ENCODE measurements at regions not wholly inside any gene's neighbourhood (a gene's known extent, or its start where the extent isn't known, plus 50 kb on each side); places are given as distances from the start of the nearest gene placed in this dataset.

- H3K4me2 ChIP-seq (ENCODE audit: low read length) = peak overlapping the region; percentile 76
- peak overlapping the region; percentile 51 for H3K9ac ChIP-seq (ENCODE audit: low read length)
- peak; percentile 84 for ATAC-seq
- no peaks in the 10 kb centered on the region for H3K9me3 ChIP-seq (ENCODE audit: control insufficient read depth in 1 of 2, insufficient read depth in 1 of 2, low read depth in 1 of 2, low read length in 2 of 2)
- H3K36me3 ChIP-seq (ENCODE audit: control insufficient read depth in 1 of 2, insufficient read depth in 2 of 2, low read length in 2 of 2) = no peaks in the 10 kb centered on the region
- H3K27me3 ChIP-seq (ENCODE audit: insufficient read depth, low read length) = no peaks in the 10 kb centered on the region
- no peaks in the 10 kb centered on the region for H4K20me1 ChIP-seq (ENCODE audit: insufficient read depth)
- H3K4me1 ChIP-seq (ENCODE audit: control insufficient read depth in 1 of 2, insufficient read depth in 2 of 2, low read length in 2 of 2) = peaks cover 12 to 50% of the 10 kb centered on the region in 2 experiments
- peak overlapping the region; percentile 32; the same call in 1 of the 2 replicates for H3K27ac ChIP-seq (ENCODE audit: low read depth, low read length)
- H2AFZ ChIP-seq (ENCODE audit: low read depth, low read length, poor library complexity, severe bottlenecking) = peak overlapping the region; percentile 7
- POLR2A ChIA-PET = no interaction called here
- H3K79me2 ChIP-seq (ENCODE audit: insufficient read depth, low read length) = no peaks in the 10 kb centered on the region
- DNase-seq (ENCODE audit: low read depth, low spot score) = peak; percentile 37
- intact Hi-C loops (cut with micrococcal nuclease) = no loop called here
- RAD21 ChIA-PET (ENCODE audit: low non-redundant PET in 1 of 2, low total read pairs in 2 of 2, uncharacterized antibody in 2 of 2, unreplicated experiment in 2 of 2) = no interaction called here
- peak overlapping the region in 1 of 2 experiments; percentile 31; a peak in 1 of 4 replicates for H3K4me3 ChIP-seq (replicated peaks in 1 of 2; ENCODE audit: low read depth in 1 of 2, low read length in 2 of 2)
- CTCF ChIA-PET = no interaction called here
- BruUV-seq (replicated peaks) = no TSS peak
- no peaks in the 10 kb centered on the region for H3K9me2 ChIP-seq (ENCODE audit: insufficient read depth)
- TF ChIP-seq SRF (IDR thresholded peaks at IDR 0.05; ENCODE audit: low read depth) (no peak), SIN3A (IDR thresholded peaks at IDR 0.05; ENCODE audit: low read depth) (0 out of 2 replicates have a peak, but pooled peaks have one; percentile 40), ZFX (IDR thresholded peaks at IDR 0.05) (0 out of 2 replicates have a peak, but pooled peaks have one; percentile 7), TCF7L2 (IDR thresholded peaks at IDR 0.05; ENCODE audit: borderline replicate concordance, extremely low read depth, insufficient read depth, insufficient read length) (no peak), EZH2phosphoT487 (IDR thresholded peaks at IDR 0.05; ENCODE audit: borderline replicate concordance) (no peak), JUND (IDR thresholded peaks at IDR 0.05) (peak; percentile 81), CEBPB (IDR thresholded peaks at IDR 0.05; ENCODE audit: low read depth) (no peak), ZBTB33 (IDR thresholded peaks at IDR 0.05; ENCODE audit: extremely low read depth, insufficient replicate concordance, low read length) (no peak), ELF1 (IDR thresholded peaks at IDR 0.05; ENCODE audit: borderline replicate concordance, low read depth) (no peak), POLR2AphosphoS5 (IDR thresholded peaks at IDR 0.05; ENCODE audit: low read depth, low read length) (peak; percentile 30; the same call in 1 of the 2 replicates), REST (IDR thresholded peaks at IDR 0.05; ENCODE audit: low read depth) (no peak), CTCF (IDR thresholded peaks at IDR 0.05 in 2 of 3, conservative IDR thresholded peaks at IDR 0.05 in 1 of 3; ENCODE audit: borderline replicate concordance in 1 of 3, insufficient read depth in 1 of 3, low read depth in 2 of 3, low read length in 2 of 3) (no peak), POLR2A (IDR thresholded peaks at IDR 0.05; ENCODE audit: borderline replicate concordance, extremely low read depth, insufficient read depth, insufficient read length) (no peak), YY1 (IDR thresholded peaks at IDR 0.05; ENCODE audit: extremely low read depth, insufficient replicate concordance, low read depth, low read length) (peak; percentile 33), RAD21 (IDR thresholded peaks at IDR 0.05; ENCODE audit: low read depth) (no peak), CBX3 (IDR thresholded peaks at IDR 0.05; ENCODE audit: low read depth) (peak; percentile 80; the same call in 1 of the 2 replicates), ZNF274 (IDR thresholded peaks at IDR 0.05; ENCODE audit: low read depth, low read length) (no peak), FOSL1 (IDR thresholded peaks at IDR 0.05; ENCODE audit: low read depth) (peak; percentile 81; the same call in 1 of the 2 replicates), MAX (IDR thresholded peaks at IDR 0.05) (peak; percentile 57; the same call in 1 of the 2 replicates), SP1 (IDR thresholded peaks at IDR 0.05; ENCODE audit: low read depth) (peak; percentile 88), EGR1 (IDR thresholded peaks at IDR 0.05; ENCODE audit: low read depth) (no peak), ATF3 (IDR thresholded peaks at IDR 0.05) (no peak)
These were observed 188.7 kb upstream of the GMDS start for GRCh38 chr6:2434116-2434515.

Data from HCT116 (cell line).